ENCODE measurements at regions not wholly inside any gene's neighbourhood (a gene's known extent, or its start where the extent isn't known, plus 50 kb on each side); places are given as distances from the start of the nearest gene placed in this dataset.
"Not testable (repeated sequence)": the region's sequence is repeated elsewhere in the genome, so short reads cannot be mapped to it uniquely, and the experiment has no call there.

GRCh38 chr1:117735045-117735992, 129.5 kb downstream of the TENT5C start:
- Histone ChIP-seq H3K27ac (replicated peaks) (peak overlapping the region; percentile 26; the same call in 1 of the 2 replicates), H3K27me3 (ENCODE audit: insufficient read depth, poor library complexity, severe bottlenecking) (no peaks in the 10 kb centered on the region), H3K4me3 (replicated peaks; ENCODE audit: insufficient read depth, low read length) (0 out of 2 replicates have a peak overlapping the region, but pooled peaks have one; percentile 3)
- TF ChIP-seq POLR2AphosphoS5 (IDR thresholded peaks at IDR 0.05; ENCODE audit: low read depth), result no peak
- peak in 1 of 2 experiments; percentile 30 for DNase-seq (ENCODE audit: low read depth in 1 of 2, low spot score in 1 of 2)

- H3K27ac ChIP-seq (replicated peaks), result no peak overlapping the region
- no peak overlapping the region for H3K4me3 ChIP-seq (replicated peaks; ENCODE audit: insufficient read depth, low read length)
- peaks cover 3% of the 10 kb centered on the region for H3K27me3 ChIP-seq (ENCODE audit: insufficient read depth, poor library complexity, severe bottlenecking)
- no peak for TF ChIP-seq REST (IDR thresholded peaks at IDR 0.05; ENCODE audit: insufficient replicate concordance, low read depth)
- no peak for TF ChIP-seq CTCF (IDR thresholded peaks at IDR 0.05; ENCODE audit: insufficient read depth, low read length)
- TF ChIP-seq SPI1 (IDR thresholded peaks at IDR 0.05; ENCODE audit: borderline replicate concordance, low read depth), result no peak
- no peak for TF ChIP-seq POLR2AphosphoS5 (IDR thresholded peaks at IDR 0.05; ENCODE audit: low read depth)
- TF ChIP-seq GABPA (IDR thresholded peaks at IDR 0.05; ENCODE audit: low read depth), result no peak
- DNase-seq (ENCODE audit: low read depth in 1 of 2, low spot score in 1 of 2), result no peak
Observed at GRCh38 chr1:117739504-117739903, 133.7 kb downstream of the TENT5C start.

- no peak for DNase-seq (ENCODE audit: low read depth in 1 of 2, low spot score in 1 of 2)
- Histone ChIP-seq H3K27me3 (ENCODE audit: insufficient read depth, poor library complexity, severe bottlenecking) (peaks cover 3% of the 10 kb centered on the region), H3K4me3 (replicated peaks; ENCODE audit: insufficient read depth, low read length) (no peak overlapping the region), H3K27ac (replicated peaks) (no peak overlapping the region)
- TF ChIP-seq SPI1 (IDR thresholded peaks at IDR 0.05; ENCODE audit: borderline replicate concordance, low read depth) (no peak), CTCF (IDR thresholded peaks at IDR 0.05; ENCODE audit: insufficient read depth, low read length) (no peak), GABPA (IDR thresholded peaks at IDR 0.05; ENCODE audit: low read depth) (no peak), POLR2AphosphoS5 (IDR thresholded peaks at IDR 0.05; ENCODE audit: low read depth) (no peak), REST (IDR thresholded peaks at IDR 0.05; ENCODE audit: insufficient replicate concordance, low read depth) (no peak)
Observed at GRCh38 chr1:117740496-117740895, 134.6 kb downstream of the TENT5C start.

DNA sequence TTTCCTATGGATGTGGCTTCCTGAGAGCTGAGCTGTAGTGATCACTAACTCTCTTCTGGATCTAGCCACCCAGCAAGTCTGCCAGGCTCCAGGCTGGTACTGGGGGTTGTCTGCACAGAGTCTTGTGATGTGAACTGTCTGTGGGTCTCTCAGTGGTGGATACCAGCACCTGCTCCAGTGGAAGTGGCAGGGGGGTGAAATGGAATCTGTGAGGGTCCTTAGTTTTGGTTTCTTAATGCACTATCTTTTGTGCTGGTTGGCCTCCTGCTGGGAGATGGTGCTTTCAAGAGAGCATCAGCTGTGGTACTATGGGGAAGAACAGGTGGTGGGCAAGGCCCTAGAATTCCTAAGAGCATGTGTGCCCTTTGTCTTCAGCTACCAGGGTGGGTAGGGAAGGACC, 140.7 kb downstream of the TENT5C start:
- not testable (repeated sequence) for DNase-seq (ENCODE audit: low read depth in 1 of 2, low spot score in 1 of 2); H3K27me3 ChIP-seq (ENCODE audit: insufficient read depth, poor library complexity, severe bottlenecking)

More for the DNA sequence above, 140.7 kb downstream of the TENT5C start:
- H3K27ac ChIP-seq (replicated peaks); H3K4me3 ChIP-seq (replicated peaks; ENCODE audit: insufficient read depth, low read length): not testable (repeated sequence)

All from HL-60 (cell line).